Body of pancreas (tissue), 4 donors: ENCODE measurements at regions not wholly inside any gene's neighbourhood (a gene's known extent, or its start where the extent isn't known, plus 50 kb on each side); places are given as distances from the start of the nearest gene placed in this dataset.

ENCODE experiments used
- POLR2A ChIP-seq, 3 donors: fragments of 450-650 bp; IDR thresholded peaks; one replicate each; pipeline ENCODE4 v1.6.1; 2016; ENCODE audit warnings: antibody characterized with exemption in 3 of 3, mild to moderate bottlenecking in 2 of 3
- TF ChIP-seq, protein P1 (sequence below), 7 experiments: fragments of 450-650 bp in 4 of 7; fragments of 200-600 bp in 3 of 7; sonication (generic) in 3 of 7; IDR thresholded peaks; one replicate each; pipeline ENCODE4 v1.5.1; 2016 to 2019; ENCODE audit warnings: antibody characterized with exemption in 7 of 7

GRCh38 chr3:159196359-159196758 lies 394.5 kb downstream of the MFSD1 start:
- no peak for TF ChIP-seq POLR2A (IDR thresholded peaks at IDR 0.05)
- TF ChIP-seq, protein P1, sequence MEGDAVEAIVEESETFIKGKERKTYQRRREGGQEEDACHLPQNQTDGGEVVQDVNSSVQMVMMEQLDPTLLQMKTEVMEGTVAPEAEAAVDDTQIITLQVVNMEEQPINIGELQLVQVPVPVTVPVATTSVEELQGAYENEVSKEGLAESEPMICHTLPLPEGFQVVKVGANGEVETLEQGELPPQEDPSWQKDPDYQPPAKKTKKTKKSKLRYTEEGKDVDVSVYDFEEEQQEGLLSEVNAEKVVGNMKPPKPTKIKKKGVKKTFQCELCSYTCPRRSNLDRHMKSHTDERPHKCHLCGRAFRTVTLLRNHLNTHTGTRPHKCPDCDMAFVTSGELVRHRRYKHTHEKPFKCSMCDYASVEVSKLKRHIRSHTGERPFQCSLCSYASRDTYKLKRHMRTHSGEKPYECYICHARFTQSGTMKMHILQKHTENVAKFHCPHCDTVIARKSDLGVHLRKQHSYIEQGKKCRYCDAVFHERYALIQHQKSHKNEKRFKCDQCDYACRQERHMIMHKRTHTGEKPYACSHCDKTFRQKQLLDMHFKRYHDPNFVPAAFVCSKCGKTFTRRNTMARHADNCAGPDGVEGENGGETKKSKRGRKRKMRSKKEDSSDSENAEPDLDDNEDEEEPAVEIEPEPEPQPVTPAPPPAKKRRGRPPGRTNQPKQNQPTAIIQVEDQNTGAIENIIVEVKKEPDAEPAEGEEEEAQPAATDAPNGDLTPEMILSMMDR (IDR thresholded peaks at IDR 0.05), result no peak
